AML-193 (cell line): ENCODE measurements at regions not wholly inside any gene's neighbourhood (a gene's known extent, or its start where the extent isn't known, plus 50 kb on each side); places are given as distances from the start of the nearest gene placed in this dataset.
A peak's percentile ranks its signal among the peaks of the same experiment; 100 is the strongest.
"Not testable (repeated sequence)": the region's sequence is repeated elsewhere in the genome, so short reads cannot be mapped to it uniquely, and the experiment has no call there.

Source experiments
- DNase-seq, 2 experiments: peaks; one replicate each; lab custom pipeline; 2025; lab: John Stamatoyannopoulos, UW

GRCh38 chr6:66605971-66606370, 898.9 kb upstream of the EYS start:
- DNase-seq = no peak

DNA sequence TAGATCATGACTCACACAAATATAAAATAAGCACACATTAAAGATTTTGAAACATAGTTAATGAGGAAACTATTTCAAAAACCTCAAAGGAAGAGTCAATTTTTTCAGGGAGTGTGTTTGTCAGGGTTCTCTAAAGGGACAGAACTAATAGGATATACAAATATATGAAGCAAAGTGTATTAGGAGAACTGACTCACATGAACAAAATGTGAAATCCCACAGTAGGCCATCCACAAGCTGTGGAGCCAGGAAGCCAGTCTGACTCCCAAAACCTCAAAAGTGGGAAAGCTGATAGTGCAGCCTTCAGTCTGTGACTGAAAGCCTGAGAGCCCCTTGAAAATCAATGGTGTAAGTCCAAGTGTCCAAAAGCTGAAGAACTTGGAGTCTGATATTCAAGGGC, 898.0 kb upstream of the EYS start:
- no peak for DNase-seq

- DNase-seq = no peak
These were observed 892.5 kb upstream of the EYS start for GRCh38 chr6:66599541-66599940.

DNA sequence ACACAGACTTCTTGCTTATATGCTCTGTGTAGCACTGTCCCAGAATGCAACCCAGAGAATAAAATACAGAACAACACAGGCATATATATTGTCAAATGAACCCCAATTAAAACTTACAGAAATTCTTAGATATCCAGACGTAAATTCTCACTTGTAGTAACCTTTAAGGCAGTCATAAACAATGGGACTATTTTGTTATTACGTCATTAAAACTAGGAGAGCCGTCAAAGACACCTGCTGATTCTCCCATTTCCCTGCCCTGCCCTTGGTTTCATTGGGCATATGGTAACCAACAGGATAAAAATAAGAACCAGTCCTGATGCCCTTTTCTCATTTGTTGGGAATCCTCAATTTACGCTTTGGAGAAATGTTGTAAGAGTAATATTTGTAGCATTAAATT, 871.3 kb upstream of the EYS start:
- no peak for DNase-seq

GRCh38 chr6:66568271-66568670, 861.2 kb upstream of the EYS start:
- no peak for DNase-seq

DNA sequence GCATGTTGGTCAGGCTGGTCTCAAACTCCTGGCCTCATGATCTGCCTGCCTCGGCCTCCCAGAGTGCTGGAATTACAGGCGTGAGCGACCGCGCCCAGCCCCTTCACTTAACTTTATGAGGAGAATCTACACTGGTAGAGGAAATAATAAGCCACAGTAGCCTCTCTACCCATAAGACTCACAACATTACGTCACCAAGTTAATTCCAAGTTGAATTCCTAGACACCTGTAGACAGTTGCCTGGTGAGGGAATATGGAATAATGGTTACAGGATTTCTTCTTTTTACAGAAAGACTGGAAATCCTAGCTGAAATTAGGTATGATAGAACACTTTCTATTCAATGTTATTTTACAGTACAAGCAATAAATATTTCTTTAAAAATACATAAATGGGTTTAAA, 854.5 kb upstream of the EYS start:
- no peak for DNase-seq

- peak; percentile 33 to 48 for DNase-seq
These were observed 851.2 kb upstream of the EYS start for GRCh38 chr6:66558189-66558588.

- DNase-seq = no peak
These were observed 849.9 kb upstream of the EYS start for GRCh38 chr6:66556936-66557335.

GRCh38 chr6:66555082-66555481, 848.1 kb upstream of the EYS start:
- no peak for DNase-seq

- DNase-seq = no peak
These were observed 846.4 kb upstream of the EYS start for GRCh38 chr6:66553441-66553840.

DNA sequence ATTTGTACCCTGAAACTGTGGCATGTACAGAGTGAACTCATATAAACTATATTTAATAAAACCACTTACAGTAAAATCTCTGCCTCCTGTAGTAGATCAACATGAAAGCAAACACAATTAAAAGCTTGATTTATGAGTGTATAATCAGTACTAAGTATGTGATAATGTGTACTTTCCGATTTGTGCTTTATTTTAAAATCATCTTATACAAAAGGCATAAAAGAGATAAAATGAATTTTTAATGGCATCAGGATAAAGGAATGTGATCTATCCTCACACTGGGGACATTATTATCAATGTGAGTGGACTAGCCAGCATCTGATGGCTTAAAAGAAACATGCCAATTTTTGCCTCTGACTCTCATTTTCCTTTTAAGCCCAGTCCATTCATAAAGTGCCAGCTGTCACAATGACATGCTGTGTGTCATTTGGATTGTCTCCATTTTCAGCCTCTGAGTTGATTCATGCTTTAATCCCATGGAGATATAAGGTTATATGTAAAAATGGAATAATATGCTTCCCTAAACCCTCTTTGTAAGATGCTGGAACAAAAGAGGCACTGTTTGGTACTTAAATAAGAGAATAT, 831.6 kb upstream of the EYS start:
- no peak for DNase-seq

GRCh38 chr6:66533921-66534404, 826.9 kb upstream of the EYS start:
- no peak for DNase-seq

GRCh38 chr6:66526061-66526460, 819.0 kb upstream of the EYS start:
- DNase-seq = no peak

DNA sequence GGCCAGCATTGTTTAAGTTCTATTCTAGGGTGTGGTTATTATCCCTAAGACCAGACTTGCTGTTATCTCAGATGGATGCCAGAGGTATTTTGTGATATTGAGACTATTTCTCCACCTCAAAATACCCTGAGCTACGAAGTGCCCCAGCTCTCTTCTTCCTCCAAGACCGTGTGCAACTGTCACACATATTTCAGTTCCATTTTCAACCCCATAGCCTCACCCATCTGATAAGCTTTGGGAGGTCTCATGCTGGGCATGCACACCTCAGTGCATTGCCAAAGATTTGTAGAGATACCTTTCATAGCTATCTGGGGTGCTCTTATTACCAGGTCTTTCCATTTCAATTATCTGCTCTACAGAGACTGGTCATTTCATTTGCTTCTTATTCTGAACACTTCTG, 815.8 kb upstream of the EYS start:
- no peak for DNase-seq

DNA sequence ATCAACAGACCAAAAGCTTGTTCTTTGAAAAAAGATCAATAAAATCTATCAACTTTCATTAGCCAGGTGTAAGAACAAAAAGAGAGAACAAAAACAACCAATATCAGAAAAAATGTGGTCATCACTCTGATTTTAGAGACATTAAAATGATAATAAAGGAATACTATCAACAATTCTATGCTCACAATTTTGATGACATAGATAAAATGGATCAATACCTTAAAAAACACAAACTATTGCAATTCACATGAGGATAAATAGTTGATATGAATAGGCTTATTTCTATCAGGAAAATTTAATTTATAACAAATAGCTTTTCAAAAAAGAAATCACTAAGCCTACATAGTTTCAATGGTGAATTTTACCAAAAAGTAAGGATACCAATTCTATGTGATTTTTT, 809.4 kb upstream of the EYS start:
- no peak for DNase-seq

- no peak for DNase-seq
These were observed 801.4 kb upstream of the EYS start for GRCh38 chr6:66508433-66508832.

GRCh38 chr6:66499851-66500250, 792.8 kb upstream of the EYS start:
- no peak for DNase-seq

DNA sequence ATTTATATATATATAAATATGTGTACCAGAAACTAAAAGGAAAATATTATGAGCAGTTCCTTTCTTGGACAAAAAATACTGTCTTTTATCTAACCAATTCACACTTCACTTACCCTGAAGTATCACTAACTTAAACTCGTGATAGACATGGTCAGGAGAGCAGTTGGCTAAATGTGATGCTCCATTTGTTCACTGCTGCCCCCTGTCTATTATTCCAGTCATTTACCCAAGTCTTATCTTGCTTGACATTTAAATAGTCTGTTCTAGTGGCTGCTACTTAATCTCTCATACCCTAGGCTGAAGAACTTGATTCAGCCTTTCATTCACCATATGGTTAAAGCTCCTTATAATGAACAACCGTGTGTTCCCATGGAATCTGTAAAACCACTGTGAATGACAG, 789.6 kb upstream of the EYS start:
- peak; percentile 51 to 67 for DNase-seq

DNA sequence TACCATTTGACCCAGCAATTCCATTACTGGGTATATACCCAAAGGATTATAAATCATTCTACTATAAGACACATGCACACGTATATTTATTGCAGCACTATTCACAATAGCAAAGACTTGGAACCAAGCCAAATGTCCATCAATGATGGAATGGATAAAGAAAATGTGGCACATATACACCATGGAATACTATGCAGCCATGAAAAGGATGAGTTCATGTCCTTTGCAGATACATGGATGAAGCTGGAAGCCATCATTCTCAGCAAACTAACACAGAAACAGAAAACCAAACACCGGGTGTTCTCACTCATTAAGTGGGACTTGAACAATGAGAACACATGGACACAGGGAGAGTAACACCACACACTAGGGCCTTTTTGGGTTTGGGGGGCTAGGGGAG, 787.6 kb upstream of the EYS start:
- not testable (repeated sequence) for DNase-seq

DNA sequence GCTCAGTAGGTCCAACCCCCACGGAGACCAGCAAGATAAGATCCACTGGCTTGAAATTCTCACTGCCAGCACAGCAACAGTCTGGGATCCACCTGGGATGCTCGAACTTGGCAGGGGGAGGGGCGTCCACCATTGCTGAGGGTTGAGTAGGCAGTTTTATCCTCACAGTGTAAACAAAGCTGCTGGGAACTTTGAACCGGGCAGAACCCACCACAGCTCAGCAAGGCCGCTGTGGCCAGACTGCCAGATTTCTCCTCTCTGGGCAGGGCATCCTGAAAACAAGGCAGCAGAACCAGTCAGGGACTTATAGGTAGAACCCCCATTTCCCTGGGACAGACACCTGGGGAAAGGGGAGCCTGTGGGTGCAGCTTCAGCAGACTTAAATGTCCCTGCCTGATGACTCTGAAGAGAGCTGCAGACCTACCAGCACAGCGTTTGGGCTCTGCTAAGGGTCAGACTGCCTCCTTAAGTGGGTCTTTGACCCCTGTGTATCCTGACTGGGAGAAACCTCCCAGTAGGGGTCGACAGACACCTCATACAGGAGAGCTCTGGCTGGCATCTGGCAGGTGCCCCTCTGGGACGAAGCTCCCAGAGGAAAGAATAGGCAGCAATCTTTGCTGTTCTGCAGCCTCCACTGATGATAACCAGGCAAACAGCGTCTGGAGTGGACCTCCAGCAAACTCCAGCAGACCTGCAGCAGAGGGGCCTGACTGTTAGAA, 782.4 kb upstream of the EYS start:
- no peak for DNase-seq

DNA sequence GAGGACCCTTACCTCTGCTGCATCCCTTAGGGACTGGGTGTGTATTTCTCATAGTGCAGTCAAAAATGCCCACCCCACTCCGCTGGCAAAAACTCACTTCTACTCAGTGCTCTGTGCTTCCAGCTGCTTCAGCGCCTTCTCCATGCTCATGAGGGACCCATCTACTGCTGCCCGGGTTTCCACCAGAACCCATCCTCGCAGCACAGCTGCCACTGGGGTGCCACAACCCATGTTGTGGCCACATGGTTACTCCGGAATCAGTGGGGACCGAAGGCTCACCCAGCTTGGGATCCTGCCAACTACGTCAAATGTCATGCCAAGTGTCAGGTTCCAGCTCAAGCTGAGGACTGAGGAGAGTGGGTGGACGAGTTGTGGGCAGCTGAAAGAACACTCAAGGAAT, 774.2 kb upstream of the EYS start:
- DNase-seq = no peak

GRCh38 chr6:66478705-66479104, 771.7 kb upstream of the EYS start:
- no peak for DNase-seq

DNA sequence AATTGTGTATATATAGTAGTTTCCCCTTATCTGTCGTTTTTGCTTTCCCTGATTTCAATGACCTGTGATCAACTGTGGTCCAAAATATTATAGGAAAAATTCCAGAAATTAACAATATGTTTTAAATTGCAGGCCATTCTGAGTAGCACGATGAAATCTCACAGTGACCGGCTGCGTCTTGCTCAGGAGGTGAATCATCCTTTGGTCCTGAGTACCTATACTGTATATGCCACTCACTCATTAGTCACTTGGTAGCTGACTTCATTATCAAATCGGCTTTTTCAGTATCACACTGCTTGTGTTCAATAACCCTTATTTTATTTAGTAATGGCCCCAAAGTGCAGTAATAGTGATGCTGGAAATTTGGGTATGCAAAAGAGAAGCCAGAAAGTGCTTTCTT, 728.3 kb upstream of the EYS start:
- DNase-seq = no peak

DNA sequence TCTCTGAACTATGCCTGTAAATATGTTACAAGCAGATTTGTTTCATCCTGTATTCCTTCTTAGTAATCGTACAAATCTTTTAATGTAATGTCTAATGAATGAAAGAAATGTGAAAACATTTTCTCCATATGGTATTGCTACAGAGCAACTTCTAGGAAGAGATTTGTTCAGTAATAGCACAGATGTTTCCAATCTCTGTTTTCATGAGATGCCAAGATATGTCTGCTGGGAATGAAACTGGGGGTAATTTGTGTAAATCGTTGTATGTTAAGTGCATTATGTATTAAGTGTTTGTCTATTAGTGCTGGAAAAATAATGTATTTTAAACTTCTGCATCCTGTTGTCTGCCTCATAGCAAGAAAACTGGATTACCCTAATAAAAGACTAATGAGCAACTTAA, 722.2 kb upstream of the EYS start:
- DNase-seq = no peak
